CD4-positive, alpha-beta T cell (primary cell): ENCODE measurements at regions not wholly inside any gene's neighbourhood (a gene's known extent, or its start where the extent isn't known, plus 50 kb on each side); places are given as distances from the start of the nearest gene placed in this dataset.

Experiments used
- ATAC-seq: fragments of 200-7000 bp; cut with Tn5 transposase; one replicate; pipeline ENCODE4 v1.10.0; 2022; ENCODE audit warnings: mild to moderate bottlenecking; ENCODE audit not compliant: poor library complexity
- CTCF ChIA-PET: fragments of 350-600 bp; sonication (Branson Sonifier 250); formaldehyde crosslinking; loops from one replicate; lab custom pipeline; 2021; ENCODE audit warnings: antibody characterized with exemption, inconsistent platforms; lab: Charles Lee
- POLR2A ChIA-PET: fragments of 350-600 bp; sonication (Branson Sonifier 250); formaldehyde crosslinking; loops from one replicate; lab custom pipeline; 2021; ENCODE audit warnings: antibody characterized with exemption, inconsistent platforms; lab: Charles Lee
- DNase-seq, 14 experiments: peaks; one replicate each; pipeline ENCODE4 v3.0.0-alpha.2; 2013 to 2020; ENCODE audit warnings: mixed read lengths in 2 of 14
- H3K27ac ChIP-seq, 2 donors: one replicate each; pipeline versions ENCODE4 v1.5.1 to v1.7.0; 2013; ENCODE audit warnings: low read length in 2 of 2, low read depth in 1 of 2, mild to moderate bottlenecking in 1 of 2
- H3K27me3 ChIP-seq, 2 experiments: 1 replicate in 1 of 2; 2 replicates in 1 of 2; pipeline versions ENCODE4 v1.6.1 to v1.7.0; 2013; ENCODE audit warnings: low read length in 2 of 2, control low read depth in 1 of 2, mild to moderate bottlenecking in 1 of 2, moderate library complexity in 1 of 2; ENCODE audit not compliant: insufficient read depth in 2 of 2, control insufficient read depth in 1 of 2
- H3K36me3 ChIP-seq: one replicate; pipeline ENCODE4 v1.6.1; 2013; ENCODE audit warnings: low read length, control low read depth; ENCODE audit not compliant: insufficient read depth
- H3K4me1 ChIP-seq: one replicate; pipeline ENCODE4 v1.6.1; 2013; ENCODE audit warnings: low read length, control low read depth; ENCODE audit not compliant: insufficient read depth
- H3K4me3 ChIP-seq: one replicate; pipeline ENCODE4 v1.5.1; 2013; ENCODE audit warnings: mild to moderate bottlenecking, low read length, moderate library complexity
- H3K9me3 ChIP-seq, 2 experiments: 1 replicate in 1 of 2; 2 replicates in 1 of 2; pipeline versions ENCODE4 v1.6.1 to v1.7.0; 2013; ENCODE audit warnings: low read length in 2 of 2, mild to moderate bottlenecking in 2 of 2, control low read depth in 1 of 2, moderate library complexity in 1 of 2; ENCODE audit not compliant: control insufficient read depth in 1 of 2, insufficient read depth in 1 of 2
- H3K27ac Mint-ChIP-seq: one replicate; pipeline ENCODE4 v1.8.0; 2020; ENCODE audit warnings: mixed read lengths
- H3K27me3 Mint-ChIP-seq: one replicate; pipeline ENCODE4 v1.8.0; 2021; ENCODE audit warnings: mixed read lengths
- H3K36me3 Mint-ChIP-seq: one replicate; pipeline ENCODE4 v1.8.0; 2021; ENCODE audit warnings: low read depth, mixed read lengths
- H3K4me1 Mint-ChIP-seq: one replicate; pipeline ENCODE4 v1.8.0; 2021; ENCODE audit warnings: low read depth, mixed read lengths
- H3K4me3 Mint-ChIP-seq: one replicate; pipeline ENCODE4 v1.8.0; 2020; ENCODE audit warnings: mild to moderate bottlenecking, mixed read lengths
- H3K9me3 Mint-ChIP-seq: one replicate; pipeline ENCODE4 v1.8.0; 2020; ENCODE audit warnings: mixed read lengths
- intact Hi-C, 2 experiments: fragments of 100-400 bp; cut with DNase I in 1 of 2; cut with micrococcal nuclease in 1 of 2; formaldehyde crosslinking; loops; one replicate each; pipeline versions ENCODE4 v1.15.1 to v1.9.0; 2023 to 2025; cut with DNase I, micrococcal nuclease
- TF ChIP-seq, protein P1 (sequence below): fragments of 200-600 bp; IDR thresholded peaks from one replicate; pipeline ENCODE4 v1.8.0; 2022; ENCODE audit warnings: antibody characterized with exemption, mild to moderate bottlenecking

GRCh38 chr2:120785228-120785966 lies 49.7 kb downstream of the GLI2 start:
- no peaks in the 10 kb centered on the region for H3K36me3 Mint-ChIP-seq
- no peak overlapping the region for H3K4me3 Mint-ChIP-seq
- TF ChIP-seq, protein P1, sequence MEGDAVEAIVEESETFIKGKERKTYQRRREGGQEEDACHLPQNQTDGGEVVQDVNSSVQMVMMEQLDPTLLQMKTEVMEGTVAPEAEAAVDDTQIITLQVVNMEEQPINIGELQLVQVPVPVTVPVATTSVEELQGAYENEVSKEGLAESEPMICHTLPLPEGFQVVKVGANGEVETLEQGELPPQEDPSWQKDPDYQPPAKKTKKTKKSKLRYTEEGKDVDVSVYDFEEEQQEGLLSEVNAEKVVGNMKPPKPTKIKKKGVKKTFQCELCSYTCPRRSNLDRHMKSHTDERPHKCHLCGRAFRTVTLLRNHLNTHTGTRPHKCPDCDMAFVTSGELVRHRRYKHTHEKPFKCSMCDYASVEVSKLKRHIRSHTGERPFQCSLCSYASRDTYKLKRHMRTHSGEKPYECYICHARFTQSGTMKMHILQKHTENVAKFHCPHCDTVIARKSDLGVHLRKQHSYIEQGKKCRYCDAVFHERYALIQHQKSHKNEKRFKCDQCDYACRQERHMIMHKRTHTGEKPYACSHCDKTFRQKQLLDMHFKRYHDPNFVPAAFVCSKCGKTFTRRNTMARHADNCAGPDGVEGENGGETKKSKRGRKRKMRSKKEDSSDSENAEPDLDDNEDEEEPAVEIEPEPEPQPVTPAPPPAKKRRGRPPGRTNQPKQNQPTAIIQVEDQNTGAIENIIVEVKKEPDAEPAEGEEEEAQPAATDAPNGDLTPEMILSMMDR = no peak
- CTCF ChIA-PET = no interaction called here
- H3K9me3 Mint-ChIP-seq = no peaks in the 10 kb centered on the region
- Histone ChIP-seq H3K9me3 (no peaks in the 10 kb centered on the region), H3K27ac (no peak overlapping the region), H3K27me3 (no peaks in the 10 kb centered on the region), H3K4me1 (no peaks in the 10 kb centered on the region), H3K36me3 (no peaks in the 10 kb centered on the region), H3K4me3 (no peak overlapping the region)
- DNase-seq = no peak
- no peak overlapping the region for H3K27ac Mint-ChIP-seq
- intact Hi-C loops = no loop called here
- POLR2A ChIA-PET = no interaction called here
- peaks cover 5% of the 10 kb centered on the region for H3K27me3 Mint-ChIP-seq
- peaks cover 11% of the 10 kb centered on the region for H3K4me1 Mint-ChIP-seq
- ATAC-seq = no peak

GRCh38 chr2:120786038-120786960 lies 50.6 kb downstream of the GLI2 start:
- ATAC-seq (no peak), DNase-seq (no peak)
- Mint-ChIP-seq H3K4me3 (no peak overlapping the region), H3K27me3 (peaks cover 5% of the 10 kb centered on the region), H3K9me3 (no peaks in the 10 kb centered on the region), H3K27ac (no peak overlapping the region), H3K36me3 (no peaks in the 10 kb centered on the region), H3K4me1 (peaks cover 11% of the 10 kb centered on the region)
- no peaks in the 10 kb centered on the region for H3K4me1 ChIP-seq
- no peaks in the 10 kb centered on the region for H3K36me3 ChIP-seq
- intact Hi-C loops = no loop called here
- H3K4me3 ChIP-seq = no peak overlapping the region
- ChIA-PET CTCF (no interaction called here), POLR2A (no interaction called here)
- H3K9me3 ChIP-seq = no peaks in the 10 kb centered on the region
- H3K27ac ChIP-seq = no peak overlapping the region
- TF ChIP-seq, protein P1 = no peak
- no peaks in the 10 kb centered on the region for H3K27me3 ChIP-seq

- Mint-ChIP-seq H3K27me3 (no peaks in the 10 kb centered on the region), H3K4me1 (peaks cover 11% of the 10 kb centered on the region), H3K36me3 (no peaks in the 10 kb centered on the region), H3K4me3 (no peak overlapping the region), H3K9me3 (no peaks in the 10 kb centered on the region), H3K27ac (no peak overlapping the region)
- Histone ChIP-seq H3K9me3 (no peaks in the 10 kb centered on the region), H3K27me3 (no peaks in the 10 kb centered on the region), H3K36me3 (no peaks in the 10 kb centered on the region), H3K4me1 (no peaks in the 10 kb centered on the region), H3K4me3 (no peak overlapping the region), H3K27ac (no peak overlapping the region)
- TF ChIP-seq, protein P1 = no peak
- ATAC-seq (no peak), DNase-seq (no peak)
- ChIA-PET POLR2A (no interaction called here), CTCF (no interaction called here)
- intact Hi-C loops = no loop called here
Observed at GRCh38 chr2:120787111-120787821, 51.6 kb downstream of the GLI2 start.
